Natural killer cell (primary cell): ENCODE measurements at regions not wholly inside any gene's neighbourhood (a gene's known extent, or its start where the extent isn't known, plus 50 kb on each side); places are given as distances from the start of the nearest gene placed in this dataset.
A peak's percentile ranks its signal among the peaks of the same experiment; 100 is the strongest.

Experiments used
- ATAC-seq, 3 donors: fragments of 150-1000 bp in 2 of 3; fragments of 200-7000 bp in 1 of 3; cut with Tn5 transposase; 1 replicate in 1 of 3; 2 replicates in 2 of 3; pipeline ENCODE4 v1.10.0; 2021; ENCODE audit warnings: mild to moderate bottlenecking in 2 of 3, moderate library complexity in 2 of 3
- DNase-seq, 2 donors: peaks; one replicate each; pipeline versions ENCODE4 v3.0.0 to v3.0.0-alpha.2; 2013 to 2021; ENCODE audit warnings: mixed read lengths in 1 of 2
- H3K27ac ChIP-seq: one replicate; pipeline ENCODE4 v1.5.1; 2013; ENCODE audit warnings: mild to moderate bottlenecking, low read length
- H3K27me3 ChIP-seq: one replicate; pipeline ENCODE4 v1.6.1; 2013; ENCODE audit warnings: low read length; ENCODE audit not compliant: control insufficient read depth, insufficient read depth
- H3K36me3 ChIP-seq: one replicate; pipeline ENCODE4 v1.6.1; 2013; ENCODE audit warnings: low read length; ENCODE audit not compliant: control insufficient read depth, insufficient read depth
- H3K4me1 ChIP-seq: one replicate; pipeline ENCODE4 v1.6.1; 2013; ENCODE audit warnings: low read length; ENCODE audit not compliant: control insufficient read depth, insufficient read depth
- H3K4me3 ChIP-seq: one replicate; pipeline ENCODE4 v1.5.1; 2013; ENCODE audit warnings: low read length
- H3K9me3 ChIP-seq: one replicate; pipeline ENCODE4 v1.6.1; 2013; ENCODE audit warnings: low read length; ENCODE audit not compliant: control insufficient read depth, insufficient read depth
- H3K27ac Mint-ChIP-seq, 2 donors: one replicate each; pipeline ENCODE4 v1.8.0; 2022; ENCODE audit warnings: mild to moderate bottlenecking in 2 of 2, mixed read lengths in 2 of 2, moderate library complexity in 1 of 2
- H3K27me3 Mint-ChIP-seq, 2 donors: one replicate each; pipeline ENCODE4 v1.8.0; 2022; ENCODE audit warnings: low read depth in 2 of 2, mixed read lengths in 2 of 2
- H3K36me3 Mint-ChIP-seq: one replicate; pipeline ENCODE4 v1.8.0; 2022; ENCODE audit warnings: mixed read lengths
- H3K4me1 Mint-ChIP-seq, 2 donors: one replicate each; pipeline ENCODE4 v1.8.0; 2022; ENCODE audit warnings: mixed read lengths in 2 of 2
- H3K4me3 Mint-ChIP-seq: one replicate; pipeline ENCODE4 v1.8.0; 2022; ENCODE audit warnings: mild to moderate bottlenecking, moderate library complexity, mixed read lengths
- H3K9me3 Mint-ChIP-seq, 2 donors: one replicate each; pipeline ENCODE4 v1.8.0; 2022; ENCODE audit warnings: mixed read lengths in 2 of 2
- CTCF ChIP-seq: fragments of 200-600 bp; IDR thresholded peaks from one replicate; pipeline ENCODE4 v1.8.0; 2022; ENCODE audit warnings: antibody characterized with exemption
- WGBS: methylation state at CpG from one replicate; pipeline ENCODE4 v1.1.7; 2013; ENCODE audit warnings: missing lambda C conversion rate; ENCODE audit not compliant: insufficient coverage; 5-methylcytosine and 5-hydroxymethylcytosine counted together
- intact Hi-C: fragments of 100-400 bp; cut with micrococcal nuclease; formaldehyde crosslinking; loops from one replicate; pipeline ENCODE4 v1.14.2; 2022

DNA sequence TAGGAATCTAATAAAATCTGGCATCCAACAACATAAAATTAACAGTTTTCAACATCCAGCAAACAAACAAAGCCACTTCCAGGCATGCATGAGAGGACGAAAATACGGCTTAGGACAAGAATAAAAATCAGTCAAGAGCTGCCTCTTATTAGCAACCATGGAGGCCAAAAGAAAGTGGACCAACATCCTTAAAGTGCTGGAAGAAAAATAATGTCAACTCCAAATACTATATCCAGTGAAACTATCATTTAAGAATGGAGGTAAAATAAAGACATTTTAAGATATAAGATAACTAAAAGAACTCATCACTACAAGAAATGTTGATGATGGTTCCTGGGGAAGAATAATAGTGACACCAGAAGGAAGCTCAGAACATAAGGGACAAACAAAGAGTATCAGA lies 224.0 kb upstream of the IRX4 start:
- no peaks in the 10 kb centered on the region for H3K4me1 ChIP-seq
- Mint-ChIP-seq H3K36me3 (no peaks in the 10 kb centered on the region), H3K4me3 (no peak overlapping the region), H3K4me1 (no peaks in the 10 kb centered on the region), H3K27ac (no peak overlapping the region), H3K27me3 (no peaks in the 10 kb centered on the region), H3K9me3 (no peaks in the 10 kb centered on the region)
- WGBS: 85% methylated on average over 2 of the region's 2 CpGs
- H3K9me3 ChIP-seq: no peaks in the 10 kb centered on the region
- TF ChIP-seq CTCF: no peak
- ATAC-seq (no peak), DNase-seq (no peak)
- H3K4me3 ChIP-seq: no peak overlapping the region
- no peaks in the 10 kb centered on the region for H3K36me3 ChIP-seq
- H3K27me3 ChIP-seq: no peaks in the 10 kb centered on the region
- no peak overlapping the region for H3K27ac ChIP-seq
- intact Hi-C loops: no loop called here

GRCh38 chr5:2105141-2105540 lies 222.4 kb upstream of the IRX4 start:
- H3K4me1 Mint-ChIP-seq: no peaks in the 10 kb centered on the region
- no peaks in the 10 kb centered on the region for H3K27me3 Mint-ChIP-seq
- Histone ChIP-seq H3K4me1 (no peaks in the 10 kb centered on the region), H3K36me3 (no peaks in the 10 kb centered on the region), H3K4me3 (no peak overlapping the region), H3K9me3 (no peaks in the 10 kb centered on the region), H3K27me3 (no peaks in the 10 kb centered on the region), H3K27ac (no peak overlapping the region)
- intact Hi-C loops: no loop called here
- DNase-seq (peak in 1 of 2 donors; percentile 9), ATAC-seq (peak; percentile 34 to 84 (median 38))
- H3K36me3 Mint-ChIP-seq: no peaks in the 10 kb centered on the region
- TF ChIP-seq CTCF: no peak
- H3K27ac Mint-ChIP-seq: no peak overlapping the region
- H3K4me3 Mint-ChIP-seq: no peak overlapping the region
- 81% methylated on average over 12 of the region's 12 CpGs for WGBS
- H3K9me3 Mint-ChIP-seq: no peaks in the 10 kb centered on the region

- Histone ChIP-seq H3K4me1 (no peaks in the 10 kb centered on the region), H3K27me3 (no peaks in the 10 kb centered on the region), H3K36me3 (no peaks in the 10 kb centered on the region), H3K4me3 (no peak overlapping the region), H3K27ac (no peak overlapping the region), H3K9me3 (no peaks in the 10 kb centered on the region)
- intact Hi-C loops: no loop called here
- no peak overlapping the region for H3K4me3 Mint-ChIP-seq
- H3K27ac Mint-ChIP-seq: no peak overlapping the region
- no peaks in the 10 kb centered on the region for H3K36me3 Mint-ChIP-seq
- H3K27me3 Mint-ChIP-seq: no peaks in the 10 kb centered on the region
- no peak for TF ChIP-seq CTCF
- no peaks in the 10 kb centered on the region for H3K4me1 Mint-ChIP-seq
- no peak for ATAC-seq
- no peaks in the 10 kb centered on the region for H3K9me3 Mint-ChIP-seq
- DNase-seq: no peak
- 83% methylated on average over 3 of the region's 6 CpGs for WGBS
Measured at GRCh38 chr5:2103940-2104339, 221.2 kb upstream of the IRX4 start.
